Prostate gland (tissue), 2 donors: ENCODE measurements at regions not wholly inside any gene's neighbourhood (a gene's known extent, or its start where the extent isn't known, plus 50 kb on each side); places are given as distances from the start of the nearest gene placed in this dataset.

Source experiments
- CTCF ChIP-seq, 4 experiments: fragments of 200-600 bp in 2 of 4; fragments of 450-650 bp in 2 of 4; sonication (generic) in 2 of 4; IDR thresholded peaks; 1 replicate in 3 of 4; 2 replicates in 1 of 4; pipeline ENCODE4 v1.5.1; 2016 to 2019; ENCODE audit warnings: antibody characterized with exemption in 4 of 4, mild to moderate bottlenecking in 2 of 4, moderate library complexity in 2 of 4
- POLR2A ChIP-seq: fragments of 450-650 bp; IDR thresholded peaks from one replicate; pipeline ENCODE4 v1.6.1; 2016; ENCODE audit warnings: antibody characterized with exemption, mild to moderate bottlenecking
- POLR2AphosphoS5 ChIP-seq: sonication (generic); formaldehyde crosslinking; IDR thresholded peaks from one replicate; pipeline ENCODE4 v1.6.1; 2017; ENCODE audit warnings: antibody characterized with exemption

GRCh38 chr14:48748151-48748675, 838.0 kb downstream of the RPS29 start:
- TF ChIP-seq POLR2A (no peak), CTCF (IDR thresholded peaks at IDR 0.05) (no peak), POLR2AphosphoS5 (no peak)
